ENCODE measurements at regions not wholly inside any gene's neighbourhood (a gene's known extent, or its start where the extent isn't known, plus 50 kb on each side); places are given as distances from the start of the nearest gene placed in this dataset.

DNA sequence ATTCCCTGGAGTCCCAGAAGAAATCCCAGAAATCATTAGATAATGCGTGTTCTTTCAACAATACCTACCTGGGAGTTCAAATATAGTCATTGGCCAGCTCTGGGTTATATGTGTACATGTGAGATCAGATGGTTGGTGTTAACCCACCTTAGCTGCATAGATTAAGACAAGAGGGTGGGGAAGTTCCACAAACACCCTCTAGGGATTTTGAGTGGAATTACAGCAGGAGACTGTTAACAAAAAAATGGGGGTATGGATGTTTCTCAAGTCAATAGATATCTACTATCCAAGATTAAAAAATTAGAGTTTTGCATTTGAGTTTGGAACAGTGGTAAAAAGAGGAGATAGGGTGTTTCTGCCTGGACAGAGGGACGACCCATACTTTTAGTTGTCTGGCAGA lies 282.5 kb upstream of the CNTN3 start:
- Histone ChIP-seq H3K9me3 (ENCODE audit: low read length) (no peaks in the 10 kb centered on the region), H3K4me2 (ENCODE audit: low read length) (no peak overlapping the region), H3K9ac (ENCODE audit: low read length) (no peak overlapping the region), H3K36me3 (ENCODE audit: insufficient read depth, low read length) (no peaks in the 10 kb centered on the region), H3K9me2 (ENCODE audit: low read depth, low read length) (no peaks in the 10 kb centered on the region), H3K4me3 (ENCODE audit: low read depth, low read length, poor library complexity, severe bottlenecking) (no peak overlapping the region), H4K20me1 (ENCODE audit: insufficient read depth, low read length) (no peaks in the 10 kb centered on the region), H3K4me1 (ENCODE audit: insufficient read depth, low read length, severe bottlenecking) (no peaks in the 10 kb centered on the region), H3F3A (ENCODE audit: insufficient read depth, low read length) (no peaks in the 10 kb centered on the region), H3K27ac (ENCODE audit: low read depth, low read length, poor library complexity, severe bottlenecking) (no peak overlapping the region), H2AFZ (ENCODE audit: low read length) (no peak overlapping the region), H3K27me3 (ENCODE audit: insufficient read depth, low read length) (no peaks in the 10 kb centered on the region), H3K79me2 (ENCODE audit: insufficient read depth, low read length) (no peaks in the 10 kb centered on the region)
- TF ChIP-seq, protein P1, sequence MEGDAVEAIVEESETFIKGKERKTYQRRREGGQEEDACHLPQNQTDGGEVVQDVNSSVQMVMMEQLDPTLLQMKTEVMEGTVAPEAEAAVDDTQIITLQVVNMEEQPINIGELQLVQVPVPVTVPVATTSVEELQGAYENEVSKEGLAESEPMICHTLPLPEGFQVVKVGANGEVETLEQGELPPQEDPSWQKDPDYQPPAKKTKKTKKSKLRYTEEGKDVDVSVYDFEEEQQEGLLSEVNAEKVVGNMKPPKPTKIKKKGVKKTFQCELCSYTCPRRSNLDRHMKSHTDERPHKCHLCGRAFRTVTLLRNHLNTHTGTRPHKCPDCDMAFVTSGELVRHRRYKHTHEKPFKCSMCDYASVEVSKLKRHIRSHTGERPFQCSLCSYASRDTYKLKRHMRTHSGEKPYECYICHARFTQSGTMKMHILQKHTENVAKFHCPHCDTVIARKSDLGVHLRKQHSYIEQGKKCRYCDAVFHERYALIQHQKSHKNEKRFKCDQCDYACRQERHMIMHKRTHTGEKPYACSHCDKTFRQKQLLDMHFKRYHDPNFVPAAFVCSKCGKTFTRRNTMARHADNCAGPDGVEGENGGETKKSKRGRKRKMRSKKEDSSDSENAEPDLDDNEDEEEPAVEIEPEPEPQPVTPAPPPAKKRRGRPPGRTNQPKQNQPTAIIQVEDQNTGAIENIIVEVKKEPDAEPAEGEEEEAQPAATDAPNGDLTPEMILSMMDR (IDR thresholded peaks at IDR 0.05; ENCODE audit: low read length) = no peak
- TF ChIP-seq EZH2 (IDR thresholded peaks at IDR 0.05; ENCODE audit: borderline replicate concordance, low read length) = no peak

DNA sequence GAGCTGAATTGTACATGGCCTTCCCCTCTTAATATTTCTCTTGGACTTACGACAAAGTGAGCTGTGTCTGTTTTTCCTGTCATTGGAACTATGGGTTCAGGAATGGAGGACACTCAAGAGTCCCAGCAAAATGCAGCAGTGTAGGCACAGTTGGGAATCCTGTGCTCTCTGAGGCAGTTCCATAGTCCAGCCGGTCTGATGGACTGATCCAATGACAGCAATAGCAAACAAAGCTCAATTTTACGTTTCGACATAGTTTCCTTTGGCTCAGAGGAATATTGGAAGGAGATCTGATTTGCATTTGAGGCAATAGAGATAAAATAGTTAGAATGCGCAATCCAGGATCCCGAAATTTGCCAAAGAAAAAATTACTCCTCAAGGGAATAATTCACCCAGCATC lies 276.9 kb upstream of the CNTN3 start:
- no peaks in the 10 kb centered on the region for H3K4me1 ChIP-seq (ENCODE audit: insufficient read depth, low read length, severe bottlenecking)
- H3K4me2 ChIP-seq (ENCODE audit: low read length) = no peak overlapping the region
- no peaks in the 10 kb centered on the region for H3K79me2 ChIP-seq (ENCODE audit: insufficient read depth, low read length)
- TF ChIP-seq EZH2 (IDR thresholded peaks at IDR 0.05; ENCODE audit: borderline replicate concordance, low read length) = no peak
- TF ChIP-seq, protein P1 (IDR thresholded peaks at IDR 0.05; ENCODE audit: low read length) = no peak
- no peak overlapping the region for H3K27ac ChIP-seq (ENCODE audit: low read depth, low read length, poor library complexity, severe bottlenecking)
- no peaks in the 10 kb centered on the region for H4K20me1 ChIP-seq (ENCODE audit: insufficient read depth, low read length)
- H3F3A ChIP-seq (ENCODE audit: insufficient read depth, low read length) = no peaks in the 10 kb centered on the region
- no peak overlapping the region for H3K4me3 ChIP-seq (ENCODE audit: low read depth, low read length, poor library complexity, severe bottlenecking)
- no peak overlapping the region for H3K9ac ChIP-seq (ENCODE audit: low read length)
- H2AFZ ChIP-seq (ENCODE audit: low read length) = no peak overlapping the region
- no peaks in the 10 kb centered on the region for H3K9me2 ChIP-seq (ENCODE audit: low read depth, low read length)
- H3K27me3 ChIP-seq (ENCODE audit: insufficient read depth, low read length) = no peaks in the 10 kb centered on the region
- H3K36me3 ChIP-seq (ENCODE audit: insufficient read depth, low read length) = no peaks in the 10 kb centered on the region
- no peaks in the 10 kb centered on the region for H3K9me3 ChIP-seq (ENCODE audit: low read length)

DNA sequence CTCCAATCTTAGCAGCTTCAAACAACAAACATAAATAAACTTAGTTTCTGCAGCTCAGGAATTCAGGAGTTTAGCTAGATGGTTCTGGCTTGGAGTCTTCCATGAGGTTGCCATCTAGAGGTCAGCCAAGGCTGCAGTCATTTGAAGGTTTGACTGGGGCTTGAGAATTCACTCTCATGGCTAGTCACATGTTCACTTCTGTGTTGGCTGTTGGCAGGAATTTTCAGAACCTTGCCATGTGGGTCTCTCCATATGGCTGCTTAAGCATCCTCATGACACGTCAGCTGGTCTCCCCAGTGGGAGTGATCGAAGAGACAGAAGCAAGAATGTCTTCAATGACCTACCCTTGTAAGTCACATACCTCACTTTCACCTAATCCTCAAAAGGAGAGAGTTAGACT lies 269.2 kb upstream of the CNTN3 start:
- H3K36me3 ChIP-seq (ENCODE audit: insufficient read depth, low read length) = no peaks in the 10 kb centered on the region
- TF ChIP-seq EZH2 (IDR thresholded peaks at IDR 0.05; ENCODE audit: borderline replicate concordance, low read length) = no peak
- TF ChIP-seq, protein P1 (IDR thresholded peaks at IDR 0.05; ENCODE audit: low read length) = peak; percentile 39; the same call in 1 of the 2 replicates
- H3F3A ChIP-seq (ENCODE audit: insufficient read depth, low read length) = no peaks in the 10 kb centered on the region
- no peak overlapping the region for H3K27ac ChIP-seq (ENCODE audit: low read depth, low read length, poor library complexity, severe bottlenecking)
- H2AFZ ChIP-seq (ENCODE audit: low read length) = no peak overlapping the region
- no peaks in the 10 kb centered on the region for H3K4me1 ChIP-seq (ENCODE audit: insufficient read depth, low read length, severe bottlenecking)
- H3K79me2 ChIP-seq (ENCODE audit: insufficient read depth, low read length) = no peaks in the 10 kb centered on the region
- no peak overlapping the region for H3K4me2 ChIP-seq (ENCODE audit: low read length)
- H3K9me2 ChIP-seq (ENCODE audit: low read depth, low read length) = no peaks in the 10 kb centered on the region
- H3K27me3 ChIP-seq (ENCODE audit: insufficient read depth, low read length) = no peaks in the 10 kb centered on the region
- no peak overlapping the region for H3K4me3 ChIP-seq (ENCODE audit: low read depth, low read length, poor library complexity, severe bottlenecking)
- no peaks in the 10 kb centered on the region for H4K20me1 ChIP-seq (ENCODE audit: insufficient read depth, low read length)
- no peak overlapping the region for H3K9ac ChIP-seq (ENCODE audit: low read length)
- H3K9me3 ChIP-seq (ENCODE audit: low read length) = no peaks in the 10 kb centered on the region

All from OCI-LY1 (cell line).